ENCODE measurements at regions not wholly inside any gene's neighbourhood (a gene's known extent, or its start where the extent isn't known, plus 50 kb on each side); places are given as distances from the start of the nearest gene placed in this dataset.

- in situ Hi-C loops (cut with HindIII; ENCODE audit: low pct_ligation_motif_present, low sequenced_read_pairs) = no loop called here
- no peaks in the 10 kb centered on the region for H3K36me3 ChIP-seq (replicated peaks)
- TF ChIP-seq CTCF (IDR thresholded peaks at IDR 0.05; ENCODE audit: low read depth, low read length, missing control alignments) = no peak
- H3K27ac ChIP-seq = no peak overlapping the region
- H3K27me3 ChIP-seq (replicated peaks) = no peaks in the 10 kb centered on the region
- no peak overlapping the region for H3K4me3 ChIP-seq (ENCODE audit: low read depth, low read length)
- no peak for DNase-seq
These were observed 219.5 kb upstream of the CBLB start for GRCh38 chr3:106088304-106088703.

- no peak for TF ChIP-seq CTCF (IDR thresholded peaks at IDR 0.05; ENCODE audit: low read depth, low read length, missing control alignments)
- Histone ChIP-seq H3K36me3 (replicated peaks) (no peaks in the 10 kb centered on the region), H3K27ac (no peak overlapping the region), H3K4me3 (ENCODE audit: low read depth, low read length) (no peak overlapping the region), H3K27me3 (replicated peaks) (no peaks in the 10 kb centered on the region)
- in situ Hi-C loops (cut with HindIII; ENCODE audit: low pct_ligation_motif_present, low sequenced_read_pairs) = no loop called here
- no peak for DNase-seq
These were observed 220.1 kb upstream of the CBLB start for GRCh38 chr3:106088899-106089298.

- no peak overlapping the region for H3K27ac ChIP-seq
- TF ChIP-seq CTCF (IDR thresholded peaks at IDR 0.05; ENCODE audit: low read depth, low read length, missing control alignments) = no peak
- H3K4me3 ChIP-seq (ENCODE audit: low read depth, low read length) = no peak overlapping the region
- no peaks in the 10 kb centered on the region for H3K36me3 ChIP-seq (replicated peaks)
- H3K27me3 ChIP-seq (replicated peaks) = no peaks in the 10 kb centered on the region
- no peak for DNase-seq
- in situ Hi-C loops (cut with HindIII; ENCODE audit: low pct_ligation_motif_present, low sequenced_read_pairs) = no loop called here
These were observed 221.0 kb upstream of the CBLB start for GRCh38 chr3:106089806-106090205.

GRCh38 chr3:106092792-106093191 lies 224.0 kb upstream of the CBLB start:
- Histone ChIP-seq H3K4me3 (ENCODE audit: low read depth, low read length) (no peak overlapping the region), H3K36me3 (replicated peaks) (no peaks in the 10 kb centered on the region), H3K27me3 (replicated peaks) (no peaks in the 10 kb centered on the region), H3K27ac (no peak overlapping the region)
- in situ Hi-C loops (cut with HindIII; ENCODE audit: low pct_ligation_motif_present, low sequenced_read_pairs) = no loop called here
- no peak for DNase-seq
- TF ChIP-seq CTCF (IDR thresholded peaks at IDR 0.05; ENCODE audit: low read depth, low read length, missing control alignments) = no peak

DNA sequence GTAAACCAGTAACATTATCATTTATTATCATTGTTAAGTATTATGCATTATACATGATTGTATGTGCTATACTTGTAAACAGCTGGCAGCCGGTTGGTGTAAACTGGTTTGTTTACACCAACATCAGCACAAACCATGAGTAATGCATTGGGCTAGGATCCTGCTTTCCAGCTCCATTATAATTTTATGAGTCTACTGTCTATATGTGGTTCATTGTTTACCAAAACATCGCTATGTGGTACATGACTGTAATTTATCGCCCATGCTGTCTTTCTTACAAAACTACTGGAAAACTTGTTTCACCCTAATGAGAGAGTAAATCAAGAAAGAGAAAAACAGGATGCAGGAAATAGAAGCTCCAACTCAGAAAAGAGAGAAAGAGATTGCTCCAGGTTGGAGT lies 224.8 kb upstream of the CBLB start:
- no peak overlapping the region for H3K27ac ChIP-seq
- no peak for TF ChIP-seq CTCF (IDR thresholded peaks at IDR 0.05; ENCODE audit: low read depth, low read length, missing control alignments)

DNA sequence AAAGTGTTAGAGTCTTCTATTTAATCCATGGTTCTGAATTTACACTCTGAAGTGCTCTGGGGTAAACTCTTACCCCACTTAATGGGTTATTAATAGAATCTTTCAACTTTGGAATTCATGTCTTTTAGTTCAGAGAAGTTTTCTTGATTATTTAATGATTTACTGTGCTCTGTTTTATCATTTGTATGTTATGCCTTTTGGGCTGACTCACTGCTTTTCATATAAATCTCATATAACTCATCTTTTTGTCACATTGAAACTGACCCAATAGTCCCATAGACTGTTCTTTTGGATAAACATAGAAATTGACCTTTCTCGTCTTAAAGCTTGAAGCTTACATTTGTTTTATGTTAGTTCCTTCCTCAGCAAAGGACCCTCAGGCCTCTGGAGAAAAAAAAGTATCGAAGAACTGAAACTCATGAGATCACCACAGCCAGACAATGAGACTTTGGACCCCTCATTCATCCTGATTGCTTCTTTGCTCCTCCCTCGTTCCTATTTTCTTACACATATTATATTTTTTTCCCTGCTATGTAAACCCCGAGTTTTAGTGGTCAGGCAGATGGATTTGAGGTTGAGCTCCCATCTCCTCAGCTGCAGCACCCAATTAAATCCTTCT lies 229.1 kb upstream of the CBLB start:
- TF ChIP-seq CTCF (IDR thresholded peaks at IDR 0.05; ENCODE audit: low read depth, low read length, missing control alignments) = no peak
- DNase-seq = no peak
- no peaks in the 10 kb centered on the region for H3K27me3 ChIP-seq (replicated peaks)
- in situ Hi-C loops (cut with HindIII; ENCODE audit: low pct_ligation_motif_present, low sequenced_read_pairs) = no loop called here
- H3K4me3 ChIP-seq (ENCODE audit: low read depth, low read length) = no peak overlapping the region
- no peak overlapping the region for H3K27ac ChIP-seq
- no peaks in the 10 kb centered on the region for H3K36me3 ChIP-seq (replicated peaks)

More for the DNA sequence above, 224.8 kb upstream of the CBLB start:
- no peak for DNase-seq
- Histone ChIP-seq H3K4me3 (ENCODE audit: low read depth, low read length) (no peak overlapping the region), H3K27me3 (replicated peaks) (no peaks in the 10 kb centered on the region), H3K36me3 (replicated peaks) (no peaks in the 10 kb centered on the region)
- in situ Hi-C loops (cut with HindIII; ENCODE audit: low pct_ligation_motif_present, low sequenced_read_pairs) = no loop called here

Measured in brain microvascular endothelial cell (primary cell).